HG02840 (cell line): ENCODE measurements at regions not wholly inside any gene's neighbourhood (a gene's known extent, or its start where the extent isn't known, plus 50 kb on each side); places are given as distances from the start of the nearest gene placed in this dataset.

Experiments
- ATAC-seq: cut with Tn5 transposase; IDR thresholded peaks from one replicate; pipeline ENCODE4 v1.9.1; 2021; ENCODE audit warnings: mild to moderate bottlenecking, moderate library complexity, moderate number of reproducible peaks; ENCODE audit not compliant: unreplicated experiment, low FRiP score

DNA sequence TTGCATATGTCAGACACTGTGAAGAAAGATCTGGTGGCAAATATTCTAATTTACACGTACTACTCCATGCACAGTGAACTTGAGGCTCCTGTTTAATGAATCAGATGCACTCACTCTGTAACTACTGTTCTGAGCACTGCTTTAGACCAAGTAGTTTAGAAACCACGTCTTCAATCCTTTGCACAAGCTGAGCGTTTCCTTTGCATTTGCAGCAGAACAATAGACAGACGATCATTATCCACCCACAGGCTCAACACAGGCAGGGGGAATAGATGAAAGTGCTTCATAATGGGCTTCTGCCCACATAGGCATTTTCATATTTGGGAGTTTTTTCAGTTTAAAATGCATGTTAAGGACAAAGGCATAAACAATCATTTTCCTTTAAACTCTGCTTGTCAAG lies 423.3 kb upstream of the ADAMTS16 start:
- ATAC-seq, result no peak

DNA sequence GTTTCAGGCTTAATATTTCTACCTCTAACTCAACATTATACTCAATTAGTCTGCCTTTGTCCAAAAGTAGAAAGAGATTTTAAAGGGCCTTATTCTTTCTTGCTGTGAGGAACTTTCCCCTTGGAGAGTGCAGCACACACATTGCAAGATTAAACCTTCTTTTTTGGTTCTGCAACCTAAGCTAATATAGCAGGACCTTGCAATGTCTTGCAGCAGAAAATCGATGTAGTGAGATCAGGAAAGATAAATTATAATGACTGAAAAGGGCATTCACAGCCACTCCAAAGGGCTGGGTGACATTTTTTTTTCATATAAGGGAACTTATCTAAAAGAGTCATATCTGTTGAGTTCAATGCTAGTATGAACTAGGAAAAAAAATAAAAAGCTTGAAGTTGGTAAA lies 422.7 kb upstream of the ADAMTS16 start:
- no peak for ATAC-seq

GRCh38 chr5:4720831-4721230 lies 419.3 kb upstream of the ADAMTS16 start:
- ATAC-seq, result no peak

DNA sequence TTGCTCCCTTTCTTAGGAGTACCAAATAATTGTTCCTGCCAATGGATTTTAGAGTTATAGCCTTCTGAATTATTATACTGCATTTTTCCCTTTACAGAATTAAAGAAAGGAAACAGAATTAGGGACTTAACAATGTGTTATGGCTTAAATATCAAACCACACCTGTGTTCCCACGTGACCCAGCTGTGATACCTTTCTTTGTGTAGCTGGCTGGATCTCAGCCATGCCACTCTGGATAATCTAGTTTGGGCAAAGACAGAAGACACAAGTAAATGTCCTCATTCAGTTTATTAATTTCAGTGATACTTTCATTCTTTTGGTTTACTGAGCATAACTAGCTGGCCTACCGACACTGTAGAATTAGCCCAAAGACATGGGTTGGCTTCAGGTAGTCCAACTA lies 417.2 kb upstream of the ADAMTS16 start:
- no peak for ATAC-seq

DNA sequence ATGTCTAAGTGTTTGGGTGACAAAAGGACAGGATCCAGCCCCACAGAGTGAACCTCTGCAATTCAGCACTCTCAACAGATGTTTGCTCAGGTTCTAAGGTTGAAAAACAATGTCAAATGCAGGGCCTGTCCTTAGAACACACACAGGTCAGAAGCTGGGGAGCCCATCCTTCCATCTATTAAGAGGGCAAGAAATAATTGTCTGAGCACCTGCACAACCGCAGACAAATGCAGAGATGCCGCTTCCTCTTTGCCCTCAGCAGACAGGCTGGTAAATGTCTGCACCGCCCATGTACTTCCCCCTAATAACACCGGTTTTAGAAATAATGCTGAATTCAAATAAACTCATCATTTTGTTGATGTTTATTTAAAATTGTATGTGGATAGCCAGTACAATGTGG lies 414.5 kb upstream of the ADAMTS16 start:
- ATAC-seq, result no peak

DNA sequence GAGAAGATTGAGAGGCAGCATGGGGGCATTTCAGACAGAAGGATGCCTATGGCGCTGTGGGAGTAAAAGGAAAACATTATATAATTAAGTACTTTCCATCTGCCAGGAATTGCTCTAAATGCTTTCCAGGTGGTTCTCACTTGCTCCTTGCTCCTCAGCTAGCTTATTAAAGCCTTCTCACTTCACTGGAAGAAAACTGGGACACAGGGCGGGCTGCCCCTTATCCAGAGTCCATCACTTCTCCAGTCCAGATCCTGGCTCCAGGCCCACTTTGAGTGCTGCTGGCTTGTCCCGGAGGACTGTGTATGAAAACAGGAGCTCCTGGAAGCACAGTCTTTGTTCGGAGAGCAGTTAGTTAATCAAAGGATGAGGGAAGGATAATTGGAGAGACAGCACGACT lies 409.9 kb upstream of the ADAMTS16 start:
- no peak for ATAC-seq

GRCh38 chr5:4734348-4734747 lies 405.8 kb upstream of the ADAMTS16 start:
- no peak for ATAC-seq

DNA sequence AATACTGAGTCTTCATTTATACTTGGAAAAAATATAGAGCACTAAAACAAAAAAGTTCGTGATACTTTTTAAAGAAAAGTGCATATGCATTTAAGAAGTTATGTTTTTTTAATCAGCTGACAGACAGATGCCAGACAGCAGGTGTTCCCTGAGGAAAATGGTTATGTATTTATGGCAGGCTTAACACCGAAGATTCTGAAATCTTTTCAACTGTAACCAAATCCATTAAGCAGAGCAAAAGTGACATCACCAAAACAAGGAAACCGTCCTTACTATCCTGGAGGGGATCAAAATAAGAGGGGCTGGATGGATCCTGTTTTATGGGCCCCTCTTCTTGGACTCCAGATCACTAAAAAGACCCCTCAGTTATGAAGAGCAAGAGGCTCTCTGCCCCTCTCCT lies 404.9 kb upstream of the ADAMTS16 start:
- ATAC-seq, result no peak

GRCh38 chr5:4737868-4738267 lies 402.3 kb upstream of the ADAMTS16 start:
- no peak for ATAC-seq

DNA sequence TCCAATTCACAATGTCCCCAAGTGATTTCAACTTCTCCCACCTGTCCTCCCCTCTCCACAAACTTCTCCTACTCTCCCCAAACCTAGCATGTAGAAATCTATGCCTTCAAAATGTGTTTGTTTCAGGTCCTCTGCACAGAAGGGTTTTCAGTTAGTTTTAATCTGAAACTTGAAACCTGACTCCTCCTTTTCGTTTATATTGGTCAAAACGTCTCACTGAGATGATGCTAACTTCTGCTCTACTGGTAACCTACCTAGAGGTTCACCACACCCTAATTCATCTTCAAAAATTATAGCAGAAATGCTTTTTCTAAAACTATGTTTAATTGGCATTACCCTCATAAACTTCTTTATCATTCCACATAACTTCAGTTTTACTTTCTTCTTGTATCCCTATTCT lies 401.8 kb upstream of the ADAMTS16 start:
- no peak for ATAC-seq

DNA sequence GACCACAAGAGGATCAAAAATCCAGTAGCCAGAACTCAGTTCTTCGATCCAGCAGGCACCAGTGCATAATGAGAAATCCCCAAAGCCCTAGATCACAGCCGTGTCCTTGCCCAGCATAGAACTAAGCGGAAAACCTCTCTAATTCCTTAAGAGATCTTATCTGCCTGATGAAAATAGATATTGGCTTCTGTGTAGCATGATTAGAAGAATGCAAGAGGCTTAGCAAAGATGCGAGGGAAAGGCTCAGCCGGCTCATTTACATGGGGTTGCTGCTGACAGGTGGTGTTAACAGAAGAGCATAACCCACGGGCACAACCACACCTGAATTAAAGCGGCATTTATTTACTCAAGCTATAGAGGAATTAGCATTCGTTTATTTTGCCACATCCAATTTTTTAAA lies 400.0 kb upstream of the ADAMTS16 start:
- no peak for ATAC-seq

DNA sequence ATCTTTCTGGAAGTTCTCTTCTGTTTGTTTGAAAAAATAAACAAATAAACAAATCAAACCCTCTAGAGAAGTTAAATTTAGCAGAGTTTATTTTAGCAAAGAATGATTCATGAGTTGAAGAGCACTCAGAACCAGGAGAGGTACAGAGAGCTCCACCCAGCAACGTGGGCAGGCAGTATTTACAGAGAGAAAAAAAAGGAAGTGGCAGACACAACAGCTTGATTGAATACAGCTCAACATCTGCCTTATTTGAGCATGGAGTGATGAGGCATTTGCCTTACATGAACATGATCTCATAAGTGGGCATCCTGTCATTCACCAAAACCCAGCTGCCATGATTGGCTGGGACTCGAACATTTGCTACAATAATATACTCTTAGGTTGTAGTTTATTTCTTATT lies 381.6 kb upstream of the ADAMTS16 start:
- no peak for ATAC-seq

GRCh38 chr5:4758996-4759395 lies 381.1 kb upstream of the ADAMTS16 start:
- ATAC-seq, result no peak

DNA sequence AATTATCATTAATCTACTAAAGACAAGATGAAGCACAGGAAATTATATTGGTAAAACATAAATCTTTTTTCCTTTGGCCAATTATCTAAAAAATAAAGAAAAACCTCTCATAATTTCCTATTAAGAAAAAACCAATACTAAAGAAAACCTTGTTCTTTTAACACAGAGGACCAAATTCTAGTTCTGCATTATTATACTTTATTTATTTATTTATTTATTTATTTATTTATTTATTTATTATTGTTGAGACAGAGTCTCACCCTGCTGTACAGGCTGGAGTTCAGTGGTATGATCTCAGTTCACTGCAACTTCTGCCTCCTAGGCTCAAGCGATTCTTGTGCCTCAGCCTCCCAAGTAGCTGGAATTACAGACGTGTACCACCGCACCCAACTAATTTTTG lies 377.8 kb upstream of the ADAMTS16 start:
- ATAC-seq, result no peak

DNA sequence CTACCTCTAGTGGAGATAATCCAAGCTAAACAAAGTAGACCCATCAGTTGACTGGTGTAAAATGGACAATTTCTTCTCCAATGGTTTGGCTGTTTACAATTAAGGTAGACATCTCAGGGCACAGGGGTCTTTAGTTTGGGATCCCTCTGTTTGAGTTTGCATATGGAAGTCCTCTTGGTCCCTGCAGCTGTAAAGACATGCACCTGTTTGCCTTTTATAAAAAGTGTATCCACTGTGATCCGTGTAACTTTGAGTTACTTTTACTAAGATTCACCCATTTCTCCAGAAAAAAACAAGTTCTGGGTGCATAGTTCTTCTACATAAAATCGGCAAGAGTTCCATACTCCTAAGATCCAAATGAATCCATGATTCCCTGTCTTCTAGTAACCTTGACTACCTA lies 374.7 kb upstream of the ADAMTS16 start:
- no peak for ATAC-seq

GRCh38 chr5:4766101-4766500 lies 374.0 kb upstream of the ADAMTS16 start:
- no peak for ATAC-seq

GRCh38 chr5:4772591-4772990 lies 367.5 kb upstream of the ADAMTS16 start:
- ATAC-seq, result no peak

GRCh38 chr5:4773827-4774317 lies 366.3 kb upstream of the ADAMTS16 start:
- ATAC-seq, result no peak

DNA sequence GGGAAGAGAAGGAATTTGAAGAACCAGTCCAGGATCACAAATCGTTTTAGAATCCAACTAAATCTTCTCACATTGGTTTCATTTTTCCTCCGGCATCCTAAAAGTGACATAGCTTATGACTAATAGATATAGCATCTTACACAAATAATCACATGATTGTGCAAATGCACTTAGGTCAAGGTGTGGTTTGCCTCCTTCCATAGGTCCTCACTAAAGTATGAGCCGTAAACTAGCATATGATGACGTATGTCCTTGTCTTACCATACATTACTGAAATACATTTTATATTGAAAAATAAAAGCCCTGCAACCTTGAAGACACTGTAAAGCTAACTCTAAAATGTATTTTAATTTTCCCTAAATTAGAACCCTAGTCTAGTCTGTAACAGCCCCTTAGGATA lies 362.7 kb upstream of the ADAMTS16 start:
- no peak for ATAC-seq

- no peak for ATAC-seq
Measured at GRCh38 chr5:4780633-4781032, 359.5 kb upstream of the ADAMTS16 start.

GRCh38 chr5:4781299-4781698 lies 358.8 kb upstream of the ADAMTS16 start:
- ATAC-seq, result no peak

DNA sequence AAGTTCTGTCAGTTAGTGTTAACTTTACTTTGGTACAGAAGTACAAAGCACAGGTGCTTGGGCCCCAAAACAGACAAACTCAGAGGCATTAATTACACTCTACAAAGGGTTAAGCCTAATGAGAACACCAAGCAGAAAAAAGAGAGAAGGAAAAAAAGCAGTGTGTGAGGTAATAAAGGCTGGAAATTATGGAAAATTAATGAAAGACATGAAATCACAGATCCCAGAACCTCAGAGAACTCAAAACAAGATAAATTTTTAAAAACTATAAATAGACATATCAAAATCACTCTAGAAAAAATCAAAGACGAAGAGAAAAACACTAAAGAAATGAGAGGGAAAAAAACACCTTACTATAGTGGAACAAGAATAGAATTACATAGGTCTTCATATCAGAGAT lies 354.2 kb upstream of the ADAMTS16 start:
- no peak for ATAC-seq

GRCh38 chr5:4797445-4797844 lies 342.7 kb upstream of the ADAMTS16 start:
- ATAC-seq, result no peak
